DOHH2 (cell line): ENCODE measurements at regions not wholly inside any gene's neighbourhood (a gene's known extent, or its start where the extent isn't known, plus 50 kb on each side); places are given as distances from the start of the nearest gene placed in this dataset.
"Not testable (repeated sequence)": the region's sequence is repeated elsewhere in the genome, so short reads cannot be mapped to it uniquely, and the experiment has no call there.

Experiments
- EZH2phosphoT487 ChIP-seq: fragments of 200-600 bp; sonication (generic); IDR thresholded peaks from 2 replicates; pipeline ENCODE4 v1.6.1; 2017; ENCODE audit warnings: borderline replicate concordance, mild to moderate bottlenecking, antibody characterized with exemption, low read length, moderate library complexity, mixed read lengths
- TF ChIP-seq, protein P1 (sequence below): fragments of 200-600 bp; sonication (generic); IDR thresholded peaks from one replicate; pipeline ENCODE4 v1.5.1; 2014; ENCODE audit warnings: antibody characterized with exemption, mild to moderate bottlenecking, low read depth, low read length; ENCODE audit not compliant: poor library complexity, severe bottlenecking

DNA sequence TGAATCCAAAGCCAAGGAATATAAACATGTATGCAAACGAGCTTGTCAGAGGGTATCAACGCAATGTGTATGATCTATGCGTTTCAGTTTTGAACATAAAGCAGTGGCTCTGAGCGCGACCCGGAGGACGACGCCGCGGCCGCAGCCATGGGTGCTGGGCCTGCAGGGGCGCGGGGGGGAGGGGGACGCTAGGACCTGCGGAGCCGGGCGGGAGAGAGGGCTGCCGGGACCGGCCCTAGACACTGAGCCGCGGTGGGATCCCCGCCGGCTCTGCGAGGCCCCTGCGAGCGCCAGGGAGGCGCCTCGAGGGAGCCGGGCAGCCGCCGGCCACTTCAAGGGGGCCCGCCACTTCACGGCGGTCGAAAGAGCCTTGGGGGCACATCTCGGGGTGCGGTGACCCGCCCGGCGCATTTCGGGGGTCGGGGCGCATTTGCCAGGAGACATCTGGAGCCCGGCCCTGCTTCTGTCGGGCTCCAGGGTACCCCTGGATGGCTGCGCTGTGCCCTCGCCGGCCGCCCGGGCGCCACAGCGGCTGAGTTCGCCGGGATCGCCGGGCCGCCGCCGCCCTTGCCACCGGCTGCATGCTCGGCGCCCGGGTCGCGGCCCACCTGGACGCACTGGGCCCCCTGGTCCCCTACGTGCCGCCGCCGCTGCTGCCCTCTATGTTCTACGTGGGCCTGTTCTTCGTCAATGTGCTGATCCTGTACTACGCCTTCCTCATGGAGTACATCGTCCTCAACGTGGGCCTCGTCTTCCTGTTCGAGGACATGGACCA, 71.9 kb upstream of the NIPA1 start:
- TF ChIP-seq, protein P1, sequence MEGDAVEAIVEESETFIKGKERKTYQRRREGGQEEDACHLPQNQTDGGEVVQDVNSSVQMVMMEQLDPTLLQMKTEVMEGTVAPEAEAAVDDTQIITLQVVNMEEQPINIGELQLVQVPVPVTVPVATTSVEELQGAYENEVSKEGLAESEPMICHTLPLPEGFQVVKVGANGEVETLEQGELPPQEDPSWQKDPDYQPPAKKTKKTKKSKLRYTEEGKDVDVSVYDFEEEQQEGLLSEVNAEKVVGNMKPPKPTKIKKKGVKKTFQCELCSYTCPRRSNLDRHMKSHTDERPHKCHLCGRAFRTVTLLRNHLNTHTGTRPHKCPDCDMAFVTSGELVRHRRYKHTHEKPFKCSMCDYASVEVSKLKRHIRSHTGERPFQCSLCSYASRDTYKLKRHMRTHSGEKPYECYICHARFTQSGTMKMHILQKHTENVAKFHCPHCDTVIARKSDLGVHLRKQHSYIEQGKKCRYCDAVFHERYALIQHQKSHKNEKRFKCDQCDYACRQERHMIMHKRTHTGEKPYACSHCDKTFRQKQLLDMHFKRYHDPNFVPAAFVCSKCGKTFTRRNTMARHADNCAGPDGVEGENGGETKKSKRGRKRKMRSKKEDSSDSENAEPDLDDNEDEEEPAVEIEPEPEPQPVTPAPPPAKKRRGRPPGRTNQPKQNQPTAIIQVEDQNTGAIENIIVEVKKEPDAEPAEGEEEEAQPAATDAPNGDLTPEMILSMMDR, result not testable (repeated sequence)
- not testable (repeated sequence) for TF ChIP-seq EZH2phosphoT487
